GM19239 (cell line): ENCODE measurements at regions not wholly inside any gene's neighbourhood (a gene's known extent, or its start where the extent isn't known, plus 50 kb on each side); places are given as distances from the start of the nearest gene placed in this dataset.
"Not testable (repeated sequence)": the region's sequence is repeated elsewhere in the genome, so short reads cannot be mapped to it uniquely, and the experiment has no call there.

Source experiments
- DNase-seq: peaks from one replicate; pipeline ENCODE4 v3.0.0; 2011; ENCODE audit warnings: low spot score; ENCODE audit not compliant: insufficient read length
- FAIRE-seq: peaks from 2 replicates; lab custom pipeline; 2011; peaks lifted over from hg19 to GRCh38; lab: Jason Lieb, UNC

DNA sequence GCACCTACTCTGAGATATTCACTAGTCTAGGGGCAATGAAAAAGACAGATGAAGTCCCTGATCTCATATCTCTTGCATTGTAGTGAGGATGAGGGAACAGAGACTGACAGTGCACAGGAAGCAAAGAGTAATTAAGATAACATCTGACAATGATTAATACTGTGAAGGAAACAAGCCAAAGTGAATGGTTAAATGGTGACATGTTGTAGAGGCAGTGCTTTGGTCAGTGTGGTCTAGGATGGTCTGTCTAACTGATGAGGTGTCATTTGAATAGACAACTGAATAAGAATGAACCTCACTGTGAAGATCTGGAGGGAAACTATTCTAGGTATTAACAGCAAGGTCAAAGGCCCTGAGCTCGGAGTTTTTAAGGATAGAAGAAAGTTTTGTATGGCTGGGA lies 333.3 kb upstream of the GRIA1 start:
- FAIRE-seq (no peak), DNase-seq (no peak)

DNA sequence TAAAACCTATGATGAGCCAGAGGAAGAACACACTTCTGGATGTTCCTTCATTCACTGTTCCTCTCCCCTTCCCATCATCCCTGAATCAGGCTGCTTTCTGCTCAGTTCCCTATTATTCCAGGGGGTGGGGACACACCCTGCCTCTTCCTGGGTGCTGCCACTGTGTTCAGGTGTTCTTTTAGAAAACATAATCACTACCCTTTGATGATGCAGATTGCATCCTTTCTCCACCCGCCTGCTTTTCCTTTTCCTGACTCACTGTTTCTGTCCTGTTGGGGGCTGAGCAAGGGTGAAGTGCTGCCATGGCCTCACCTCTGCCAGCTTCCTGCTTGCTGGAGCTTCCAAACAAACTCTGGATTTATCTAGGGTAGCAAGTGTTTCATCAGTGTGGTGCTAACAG lies 331.9 kb upstream of the GRIA1 start:
- no peak for DNase-seq

DNA sequence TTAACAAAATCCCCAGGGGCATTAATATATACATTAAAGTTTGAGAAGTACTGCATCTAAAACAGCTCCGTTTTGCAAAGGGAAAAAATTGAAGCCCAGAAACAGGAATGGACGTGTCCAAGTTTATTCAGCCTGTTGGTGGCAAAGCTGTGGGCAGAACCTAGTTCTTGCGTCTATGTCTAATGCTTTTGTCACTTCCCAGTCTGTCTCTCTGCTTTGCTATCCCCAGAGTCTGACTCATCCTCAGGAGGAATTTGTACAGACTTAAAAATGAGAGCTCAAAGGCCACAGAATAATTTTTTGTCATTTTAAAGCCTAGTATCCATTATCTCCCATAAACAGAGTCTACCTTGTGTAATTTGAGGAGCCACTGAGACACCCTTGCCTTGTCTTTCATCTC lies 330.9 kb upstream of the GRIA1 start:
- FAIRE-seq (no peak), DNase-seq (no peak)

More for the DNA sequence above, 331.9 kb upstream of the GRIA1 start:
- no peak for FAIRE-seq

DNA sequence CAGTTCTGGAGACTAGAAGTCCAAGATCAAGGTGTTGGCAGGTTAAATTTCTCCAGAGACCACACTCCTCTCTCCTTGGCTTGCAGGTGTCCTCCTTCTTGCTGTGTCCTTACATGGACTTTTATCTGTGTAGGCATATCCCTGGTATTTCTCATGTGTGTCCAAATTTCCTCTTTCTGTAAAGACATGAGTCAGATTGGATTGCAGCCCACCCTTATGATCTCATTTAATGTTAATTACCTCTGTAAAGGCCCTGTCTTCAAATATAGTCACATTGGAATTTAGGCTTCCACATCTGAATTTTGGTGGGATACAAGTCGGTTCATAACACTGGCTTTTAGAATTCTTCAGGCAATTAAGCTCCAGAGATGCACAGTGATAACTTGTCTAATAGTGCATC lies 322.2 kb upstream of the GRIA1 start:
- DNase-seq (no peak), FAIRE-seq (no peak)

DNA sequence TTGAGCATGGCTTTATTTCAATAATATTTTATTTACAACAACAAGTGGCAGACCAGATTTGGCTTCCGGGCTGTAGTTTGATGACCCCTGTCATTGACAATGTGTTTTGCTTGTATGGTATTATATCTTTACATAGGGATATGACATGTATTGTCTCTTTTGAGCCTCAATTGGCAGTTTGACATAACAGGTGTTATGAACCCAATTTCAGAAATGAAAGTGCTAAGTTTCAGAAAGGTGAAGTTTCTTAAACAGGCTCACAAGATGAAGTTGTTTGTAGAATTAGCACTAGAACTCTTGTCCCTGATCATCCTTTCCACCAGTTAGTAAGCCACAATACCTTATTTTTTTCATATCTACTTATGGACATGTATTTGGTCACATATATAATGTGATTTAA lies 303.0 kb upstream of the GRIA1 start:
- DNase-seq: no peak
- no peak for FAIRE-seq

DNA sequence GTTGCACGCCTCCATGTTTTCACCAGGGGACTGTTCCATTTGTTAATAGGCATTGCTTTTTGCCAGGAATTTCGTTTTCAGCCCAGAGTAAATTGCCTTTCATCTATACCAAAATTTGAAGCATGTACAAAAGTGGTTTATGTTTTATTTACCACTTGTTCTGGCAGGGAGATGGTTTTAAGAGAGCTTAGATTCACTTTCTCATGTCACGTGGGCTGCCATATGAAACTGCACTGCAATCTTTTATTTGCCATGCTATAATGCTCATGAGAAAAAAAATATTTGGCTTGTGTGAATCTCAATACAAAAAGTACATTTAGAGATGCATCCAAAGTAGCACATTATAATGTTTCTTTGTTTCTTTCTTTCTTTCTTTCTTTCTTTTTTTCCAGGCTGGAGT lies 284.1 kb upstream of the GRIA1 start:
- FAIRE-seq (no peak), DNase-seq (no peak)

DNA sequence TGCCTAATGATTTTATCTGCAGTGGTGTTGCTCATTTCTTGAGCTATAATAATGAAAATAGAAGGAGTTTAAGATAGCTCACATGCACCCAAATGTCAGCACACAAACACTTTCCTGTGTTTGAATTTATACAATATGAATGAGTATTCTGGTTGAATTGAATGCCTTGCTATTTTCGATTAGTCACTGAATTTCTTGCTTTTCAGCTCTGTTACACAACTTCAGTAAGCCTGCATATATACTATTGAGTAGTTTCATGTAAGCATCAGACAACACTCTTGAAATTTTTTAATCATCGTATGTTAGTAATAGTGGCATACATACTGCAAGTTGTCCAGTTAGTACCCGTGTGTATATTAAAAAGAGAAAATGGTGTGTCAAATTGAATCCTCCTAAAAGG lies 281.5 kb upstream of the GRIA1 start:
- no peak for FAIRE-seq
- no peak for DNase-seq

- FAIRE-seq (no peak), DNase-seq (no peak)
These were observed 280.8 kb upstream of the GRIA1 start for GRCh38 chr5:153209687-153210086.

DNA sequence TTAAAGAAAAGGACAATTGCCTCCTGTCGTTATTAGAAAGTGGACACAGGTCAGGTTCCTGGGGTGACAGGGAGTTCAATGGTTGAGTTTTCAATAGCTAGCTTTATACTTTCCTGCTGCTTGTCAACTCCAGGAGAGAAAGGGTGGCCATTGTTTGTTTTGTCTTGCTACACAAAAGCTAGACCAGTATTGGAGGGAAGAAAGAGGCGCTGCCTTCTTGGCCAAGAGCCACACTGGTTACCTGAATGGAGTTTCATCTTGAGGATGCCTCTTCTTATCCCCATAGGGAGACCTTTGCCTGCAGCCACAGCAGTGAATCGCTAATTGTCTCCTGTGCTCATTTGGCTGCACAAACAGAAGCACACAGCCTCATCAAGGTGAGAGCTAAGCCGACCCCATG lies 279.4 kb upstream of the GRIA1 start:
- FAIRE-seq (no peak), DNase-seq (no peak)

DNA sequence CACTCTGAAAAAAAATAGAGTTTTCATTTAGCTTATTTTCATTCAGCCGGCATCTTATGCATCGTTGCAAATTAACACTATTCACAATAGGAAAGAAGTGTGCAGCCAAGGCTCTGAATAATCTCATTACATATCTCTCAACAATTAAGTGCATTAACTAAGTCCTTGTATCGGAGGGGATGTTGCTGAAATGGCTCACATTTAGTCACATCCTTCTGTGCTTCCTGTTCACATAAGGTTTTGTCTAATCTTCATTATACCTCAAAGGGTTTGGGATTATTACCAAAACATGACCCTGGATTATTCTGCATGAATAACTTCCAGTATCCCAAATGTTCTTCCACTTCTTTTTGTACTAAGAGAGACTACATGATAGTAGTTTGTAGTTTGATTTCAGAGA lies 278.0 kb upstream of the GRIA1 start:
- DNase-seq (no peak), FAIRE-seq (no peak)

- DNase-seq (no peak), FAIRE-seq (no peak)
These were observed 267.5 kb upstream of the GRIA1 start for GRCh38 chr5:153222936-153223335.

- FAIRE-seq (no peak), DNase-seq (no peak)
These were observed 267.1 kb upstream of the GRIA1 start for GRCh38 chr5:153223376-153223775.

DNA sequence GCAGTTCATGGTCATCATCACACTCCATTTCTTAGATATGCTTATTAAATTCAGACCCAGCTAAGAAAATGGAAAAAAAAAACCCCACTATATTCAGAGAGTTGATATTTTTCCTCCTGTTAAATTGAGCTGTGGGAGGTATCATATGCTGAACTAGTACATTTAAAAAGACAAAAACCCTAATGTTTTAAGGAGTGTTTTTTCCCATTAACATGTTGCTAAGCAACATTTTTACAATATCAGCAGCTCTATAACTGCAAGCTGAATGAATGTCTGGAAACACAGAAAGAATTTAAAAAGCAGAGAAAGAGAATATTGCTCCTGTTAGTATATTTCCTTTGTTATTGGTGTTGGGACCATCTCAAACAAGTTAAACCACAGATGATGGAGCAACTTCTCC lies 265.8 kb upstream of the GRIA1 start:
- DNase-seq (no peak), FAIRE-seq (no peak)

DNA sequence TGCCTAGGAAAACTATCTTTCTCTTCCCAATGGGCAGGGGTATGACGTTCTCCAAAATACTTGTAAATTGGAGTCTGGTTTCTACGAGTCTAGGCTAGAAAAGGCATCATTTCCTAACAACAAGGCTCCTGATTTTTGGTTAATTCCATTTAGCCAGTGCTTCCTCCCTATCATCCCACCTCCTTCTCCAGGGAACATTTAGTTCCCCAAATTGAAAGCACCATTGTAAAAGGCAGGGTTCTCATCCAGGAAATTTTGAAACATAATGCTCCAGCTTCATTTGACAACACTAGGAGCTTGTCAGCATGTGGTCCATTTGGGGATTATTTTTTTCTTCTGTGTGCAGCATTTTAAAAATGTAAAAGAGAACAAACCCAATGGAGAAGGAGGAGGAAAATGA lies 256.5 kb upstream of the GRIA1 start:
- no peak for DNase-seq
- no peak for FAIRE-seq

- peak; percentile 59 for FAIRE-seq
These were observed 254.2 kb upstream of the GRIA1 start for GRCh38 chr5:153236319-153236718.

GRCh38 chr5:153237671-153238332 lies 252.7 kb upstream of the GRIA1 start:
- peak; percentile 64 for FAIRE-seq
- DNase-seq: peak; percentile 13

More at GRCh38 chr5:153236319-153236718, 254.2 kb upstream of the GRIA1 start:
- no peak for DNase-seq

- FAIRE-seq: no peak
- DNase-seq: no peak
These were observed 233.1 kb upstream of the GRIA1 start for GRCh38 chr5:153257381-153257780.

- FAIRE-seq (no peak), DNase-seq (no peak)
These were observed 232.0 kb upstream of the GRIA1 start for GRCh38 chr5:153258469-153258868.

- DNase-seq (no peak), FAIRE-seq (no peak)
These were observed 223.0 kb upstream of the GRIA1 start for GRCh38 chr5:153267506-153267905.

DNA sequence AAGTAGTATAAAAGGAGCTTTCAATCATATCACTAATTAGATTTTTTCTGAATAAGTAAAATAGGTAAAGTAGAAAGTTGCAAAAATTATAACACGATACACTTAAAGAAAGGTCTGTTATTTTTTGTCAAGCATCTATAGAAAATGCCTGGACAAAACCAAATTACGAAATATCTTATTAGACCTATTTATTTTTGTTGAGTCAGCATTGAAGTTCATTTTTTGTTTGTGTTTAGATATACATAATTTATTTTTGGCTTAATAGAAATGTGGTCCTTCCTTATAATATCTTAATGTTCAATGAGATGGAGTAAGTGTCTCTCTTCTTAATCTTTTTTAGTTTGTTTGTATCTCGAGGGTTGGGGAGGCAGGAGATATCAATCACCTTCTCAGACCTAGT lies 214.8 kb upstream of the GRIA1 start:
- no peak for FAIRE-seq
- DNase-seq: no peak

- no peak for FAIRE-seq
- DNase-seq: no peak
These were observed 214.3 kb upstream of the GRIA1 start for GRCh38 chr5:153276151-153276550.

- not testable (repeated sequence) for DNase-seq, FAIRE-seq
These were observed 194.1 kb upstream of the GRIA1 start for GRCh38 chr5:153296251-153296844.
